GM23248 (cell line): ENCODE measurements at regions not wholly inside any gene's neighbourhood (a gene's known extent, or its start where the extent isn't known, plus 50 kb on each side); places are given as distances from the start of the nearest gene placed in this dataset.

Experiments
- EZH2 ChIP-seq: fragments of 200-600 bp; sonication (generic); IDR thresholded peaks from 2 replicates; pipeline ENCODE4 v1.6.1; 2018; ENCODE audit warnings: antibody characterized with exemption, mild to moderate bottlenecking; ENCODE audit not compliant: insufficient read depth, poor library complexity, severe bottlenecking
- EZH2phosphoT487 ChIP-seq: fragments of 200-600 bp; sonication (generic); IDR thresholded peaks from 2 replicates; pipeline ENCODE4 v1.6.1; 2018; ENCODE audit warnings: antibody characterized with exemption, moderate library complexity, mild to moderate bottlenecking, low read depth; ENCODE audit not compliant: insufficient read depth

DNA sequence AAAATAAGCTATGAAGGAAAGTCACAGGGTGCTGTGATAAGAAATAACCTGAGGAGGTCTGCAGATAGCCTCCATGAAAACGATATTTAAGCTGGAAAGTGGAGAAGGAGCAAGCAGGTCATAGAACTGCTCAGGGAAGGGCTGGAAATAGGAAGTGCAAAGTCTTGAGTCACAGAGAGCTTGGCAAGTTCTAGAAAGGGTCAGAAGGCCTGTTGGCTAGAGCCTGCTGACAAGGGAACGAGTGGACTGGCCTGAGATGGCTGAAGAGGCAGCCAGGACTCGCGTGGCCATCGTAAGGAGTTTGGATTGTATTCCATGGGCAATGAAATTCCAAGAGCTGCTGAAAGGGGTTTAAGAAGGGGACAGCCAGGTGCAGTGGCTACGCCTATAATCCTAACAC lies 64.7 kb upstream of the IL12A start:
- no peak for TF ChIP-seq EZH2
- TF ChIP-seq EZH2phosphoT487 = no peak
